Fibroblast of the conjunctiva (primary cell): ENCODE measurements at regions not wholly inside any gene's neighbourhood (a gene's known extent, or its start where the extent isn't known, plus 50 kb on each side); places are given as distances from the start of the nearest gene placed in this dataset.
"Not testable (repeated sequence)": the region's sequence is repeated elsewhere in the genome, so short reads cannot be mapped to it uniquely, and the experiment has no call there.

ENCODE experiments used
- DNase-seq: peaks from one replicate; pipeline ENCODE4 v3.0.0-alpha.2; 2010; ENCODE audit warnings: low read depth

DNA sequence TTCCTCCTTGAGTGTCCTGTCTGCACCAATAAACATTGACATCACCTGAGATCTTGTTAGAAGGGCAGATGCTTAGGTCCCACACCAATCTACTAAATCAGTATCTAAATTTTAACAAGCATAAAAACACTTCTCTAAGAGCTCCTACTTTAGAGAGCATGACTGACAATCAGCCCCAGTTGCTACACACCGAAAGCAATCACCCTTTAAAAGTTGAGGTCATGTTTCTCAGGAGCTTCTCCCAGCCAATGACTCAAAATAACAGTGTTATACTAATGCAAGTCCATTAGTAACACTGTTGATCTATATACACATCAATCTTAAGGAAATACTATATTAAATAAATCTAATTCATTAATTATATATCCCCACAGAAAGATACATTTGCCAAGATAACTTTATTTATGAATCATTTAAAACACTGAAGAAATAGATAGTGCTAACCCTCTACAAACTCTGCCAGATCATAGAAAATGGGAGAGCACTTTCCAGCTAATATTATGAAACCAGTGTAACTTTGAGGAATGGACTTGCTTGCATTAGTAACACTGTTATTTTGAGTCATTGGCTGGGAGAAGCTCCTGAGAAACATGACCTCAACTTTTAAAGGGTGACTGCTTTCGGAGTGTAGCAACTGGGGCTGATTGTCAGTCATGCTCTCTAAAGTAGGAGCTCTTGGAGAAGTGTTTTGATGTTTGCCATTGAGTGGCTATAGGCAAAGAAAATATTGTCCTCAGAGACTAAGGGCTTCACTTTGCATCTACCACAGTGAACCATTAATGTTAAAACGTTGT is 109.8 kb upstream of the HDX start:
- no peak for DNase-seq

DNA sequence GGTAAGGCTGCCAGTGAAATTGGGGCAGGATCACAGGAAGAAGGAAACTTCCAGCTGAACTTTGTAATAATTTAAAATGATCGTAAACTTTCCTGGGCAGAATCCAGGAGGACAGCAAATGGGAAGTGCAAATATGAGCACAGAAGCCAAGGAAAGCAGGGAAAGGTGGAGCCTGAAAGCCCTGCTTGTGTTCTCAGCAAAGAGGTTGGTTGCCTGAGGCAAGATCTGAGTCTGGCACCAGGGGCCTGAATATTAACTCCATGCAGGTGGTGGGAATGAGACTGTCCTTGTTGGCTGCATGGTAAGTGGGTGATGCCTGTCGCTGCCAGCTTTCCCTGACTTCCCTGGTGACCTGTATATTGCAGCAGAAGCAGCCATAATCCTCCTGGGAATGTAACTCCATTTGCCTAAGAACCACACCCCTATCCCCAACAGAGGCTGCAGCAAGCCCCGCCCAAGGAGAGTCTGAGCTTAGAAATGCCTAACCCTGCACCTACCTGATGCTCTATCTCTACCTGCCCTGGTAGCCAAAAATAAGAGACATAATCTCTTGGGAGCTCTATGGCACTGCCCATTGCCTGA is 132.0 kb upstream of the HDX start:
- DNase-seq: no peak

- no peak for DNase-seq
Observed at GRCh38 chrX:84666086-84666485, 163.8 kb upstream of the HDX start.

DNA sequence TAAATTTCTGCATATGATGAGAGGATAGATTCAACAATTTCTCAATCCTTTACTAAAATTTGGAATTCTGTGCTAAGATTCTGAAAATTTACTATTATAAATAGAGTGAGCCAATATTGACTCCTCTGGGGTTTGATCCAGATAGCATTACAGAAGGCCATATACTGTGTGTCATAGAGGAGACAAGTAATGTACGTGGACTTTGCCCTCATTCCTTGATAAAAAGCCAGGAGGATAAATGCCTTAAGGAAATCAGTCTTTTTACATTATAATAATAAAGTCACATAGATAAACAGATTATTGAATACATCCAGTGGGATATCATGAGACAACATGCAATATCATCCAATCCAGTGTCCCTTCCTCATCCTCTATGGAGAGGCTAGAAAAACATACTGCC is 188.0 kb upstream of the HDX start:
- DNase-seq: no peak

DNA sequence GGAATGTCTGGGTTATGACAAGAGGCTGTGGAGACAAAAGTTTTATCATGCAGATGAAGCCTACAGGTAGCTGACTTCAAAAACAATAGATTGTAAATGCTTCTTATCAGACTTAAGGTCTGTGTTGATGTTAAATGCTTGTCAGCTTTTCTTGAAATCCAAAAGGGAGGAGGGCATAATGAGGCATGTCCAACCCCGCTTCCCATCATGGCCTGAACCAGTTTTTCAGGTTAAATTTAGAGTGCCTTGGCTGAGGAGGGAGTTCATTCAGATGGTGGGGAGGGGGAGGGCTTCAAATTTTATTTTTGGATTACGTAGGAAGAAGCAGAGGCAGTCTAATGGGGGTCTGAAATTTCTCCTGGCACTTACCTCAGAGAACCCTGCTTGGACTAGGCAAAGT is 207.7 kb upstream of the HDX start:
- DNase-seq: no peak

GRCh38 chrX:84710611-84711010 is 208.4 kb upstream of the HDX start:
- DNase-seq: no peak

DNA sequence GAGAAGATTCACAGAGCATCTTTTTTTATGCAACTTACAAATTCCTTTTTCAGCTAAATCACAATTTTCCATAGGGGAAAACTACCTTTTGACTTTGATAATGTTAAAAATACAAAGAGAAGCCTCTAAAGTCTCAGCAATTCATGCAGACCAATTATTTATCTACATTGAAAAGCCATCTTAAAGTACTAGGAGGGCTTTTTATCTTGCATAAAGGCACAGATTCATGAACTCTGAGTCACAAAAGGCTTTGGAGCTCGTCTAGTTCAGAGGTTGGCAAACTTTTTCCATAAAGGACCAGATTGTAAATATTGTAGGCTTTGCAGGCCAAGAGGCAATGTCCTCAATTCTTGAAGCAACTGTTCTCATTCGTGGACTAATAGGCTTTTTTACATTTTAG is 210.4 kb upstream of the HDX start:
- DNase-seq: no peak

DNA sequence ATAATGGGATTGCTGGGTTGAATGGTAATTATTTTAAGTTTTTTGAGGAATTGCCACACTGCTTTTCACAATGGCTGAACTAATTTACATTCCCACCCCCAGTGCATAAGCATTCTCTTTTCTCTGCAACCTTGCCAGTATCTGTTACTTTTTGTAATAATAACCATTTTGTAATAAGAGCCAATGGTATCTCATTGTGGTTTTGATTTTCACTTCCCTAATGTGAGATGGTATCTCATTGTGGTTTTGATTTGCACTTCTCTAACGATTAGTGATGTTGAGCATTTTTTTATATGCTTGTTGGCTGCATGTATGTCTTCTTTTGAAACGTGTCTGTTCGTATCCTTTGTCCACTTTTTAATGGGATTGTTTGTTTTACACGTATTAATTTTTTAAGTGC is 213.1 kb upstream of the HDX start:
- no peak for DNase-seq

DNA sequence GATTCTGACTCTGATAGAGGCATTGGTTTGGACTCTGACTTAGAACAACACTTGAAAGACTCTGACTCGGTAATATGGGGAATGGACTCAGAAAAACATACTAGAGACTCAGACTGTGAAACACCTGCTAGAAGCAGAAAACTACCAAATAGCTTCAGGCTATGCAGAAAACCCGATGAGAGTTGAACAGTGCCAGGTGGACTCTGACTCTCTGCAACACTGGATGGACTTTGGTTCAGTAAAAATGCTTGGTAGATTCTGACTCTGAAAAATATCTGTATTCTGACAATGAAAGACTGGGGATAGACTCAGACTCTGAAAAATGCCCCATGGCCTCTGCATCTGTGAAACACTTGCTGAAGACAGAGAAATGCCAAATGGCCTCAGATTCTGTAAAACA is 215.1 kb upstream of the HDX start:
- no peak for DNase-seq

DNA sequence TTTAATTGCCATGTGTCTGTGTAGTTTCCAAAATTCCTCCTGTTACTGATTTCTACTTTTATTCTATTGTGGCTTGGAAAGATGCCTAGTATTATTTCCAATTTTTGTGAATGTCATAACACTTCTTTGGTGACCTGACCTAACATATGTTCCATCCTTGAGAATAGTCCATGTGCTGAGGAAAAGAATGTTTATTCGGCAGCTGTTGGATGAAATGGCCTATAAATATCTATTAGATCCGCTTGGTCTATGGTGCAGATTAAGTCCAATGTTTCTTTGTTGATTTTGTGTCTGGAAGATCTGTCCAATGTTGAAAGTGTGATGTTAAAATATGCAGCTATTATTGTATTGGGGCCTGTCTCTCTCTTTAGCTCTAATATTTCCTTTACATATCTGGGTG is 219.2 kb upstream of the HDX start:
- no peak for DNase-seq

- DNase-seq: no peak
Observed at GRCh38 chrX:84724576-84724975, 222.3 kb upstream of the HDX start.

- no peak for DNase-seq
Observed at GRCh38 chrX:84729408-84729807, 227.2 kb upstream of the HDX start.

DNA sequence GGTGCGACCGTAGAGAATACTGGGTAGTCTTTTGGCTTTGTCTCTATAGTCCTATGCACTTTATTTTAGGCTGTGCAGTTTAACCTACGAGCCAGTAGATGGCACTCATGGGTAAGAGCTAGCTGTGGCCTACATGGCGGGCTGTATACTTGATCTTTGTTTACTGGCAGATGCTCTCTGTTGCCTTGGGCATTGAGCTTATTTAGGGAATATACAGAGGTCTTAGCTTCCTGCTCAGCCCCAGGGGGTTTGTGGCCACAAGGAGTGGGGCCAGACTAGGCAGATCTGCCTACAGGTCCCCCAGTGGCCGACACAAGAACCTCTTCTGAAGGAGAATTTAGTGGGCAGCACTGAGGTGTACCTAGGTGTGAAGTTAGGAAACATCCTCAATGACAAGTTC is 227.6 kb upstream of the HDX start:
- DNase-seq: peak; percentile 35

GRCh38 chrX:84735025-84735424 is 232.8 kb upstream of the HDX start:
- DNase-seq: no peak

DNA sequence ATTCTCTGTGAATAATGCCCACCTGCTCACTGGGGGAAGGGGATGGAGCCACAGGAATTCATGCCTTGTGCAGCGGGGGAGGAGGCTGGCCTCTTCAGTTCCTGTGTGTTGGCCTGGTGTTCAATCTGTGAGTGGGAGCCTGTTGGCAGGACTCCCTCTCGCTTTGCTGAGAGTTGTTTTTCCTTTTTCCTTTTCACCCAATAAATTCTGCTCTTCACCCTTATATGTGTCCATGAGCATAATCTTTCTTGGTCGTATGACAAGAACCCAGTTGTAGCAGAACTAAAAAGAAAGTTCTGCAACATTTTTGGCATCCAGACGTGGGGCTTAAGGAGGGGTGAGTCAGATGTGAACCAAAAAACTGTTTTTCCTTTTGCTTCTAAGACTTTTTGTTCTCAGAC is 235.2 kb upstream of the HDX start:
- DNase-seq: peak; percentile 68

- DNase-seq: no peak
Observed at GRCh38 chrX:84747516-84747915, 245.3 kb upstream of the HDX start.

DNA sequence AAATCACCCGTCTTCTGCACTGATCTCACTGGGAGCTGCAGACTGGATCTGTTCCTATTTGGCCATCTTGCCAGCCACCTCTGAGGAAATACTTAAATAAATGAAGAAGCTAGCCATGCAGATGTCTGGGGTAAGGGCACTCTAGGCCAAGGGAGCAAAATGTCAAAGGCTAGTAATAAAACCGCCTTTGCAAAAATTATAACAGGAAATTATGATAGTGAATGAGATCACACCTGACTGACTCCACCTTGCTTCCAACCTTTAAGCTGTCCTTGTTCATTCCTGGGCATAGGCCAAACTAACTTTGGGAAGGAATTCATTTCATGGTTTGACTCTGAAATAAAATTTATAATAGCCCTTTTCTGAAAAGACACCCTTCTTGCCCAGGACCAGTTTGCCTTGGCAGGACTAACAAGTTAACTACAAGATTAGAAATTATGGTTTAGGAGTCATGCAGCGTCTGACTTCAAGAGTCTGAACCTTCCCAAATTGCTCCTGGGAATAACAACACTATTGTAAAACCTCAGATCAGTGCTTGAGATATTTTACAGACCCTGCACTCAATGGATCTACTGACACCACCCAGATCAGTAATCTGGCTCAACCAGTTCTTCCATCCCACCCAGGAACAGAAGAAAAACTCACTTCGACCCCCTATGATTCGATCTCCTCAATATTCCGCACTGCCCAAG is 246.9 kb upstream of the HDX start:
- DNase-seq: no peak

- no peak for DNase-seq
Observed at GRCh38 chrX:84760560-84760959, 243.1 kb upstream of the APOOL start.

DNA sequence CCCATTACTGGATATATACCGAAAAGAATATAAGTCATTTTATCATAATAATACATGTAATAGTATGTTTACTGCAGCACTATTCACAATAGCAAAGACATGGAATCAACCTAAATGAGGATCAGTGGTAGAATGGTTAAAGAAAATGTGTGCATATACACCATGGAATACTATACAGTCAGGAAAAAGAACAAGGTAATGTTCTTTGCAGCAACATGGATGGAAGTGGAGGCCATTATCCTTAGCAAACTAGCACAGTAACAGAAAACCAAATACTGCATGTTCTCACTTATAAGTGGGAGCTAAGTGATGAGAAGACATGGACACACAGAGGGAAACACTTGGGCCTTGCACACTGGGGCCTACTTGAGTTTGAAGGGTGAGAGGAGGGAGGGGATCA is 207.4 kb upstream of the APOOL start:
- DNase-seq: no peak

GRCh38 chrX:84830836-84831235 is 172.8 kb upstream of the APOOL start:
- no peak for DNase-seq

GRCh38 chrX:84846541-84846940 is 157.1 kb upstream of the APOOL start:
- not testable (repeated sequence) for DNase-seq

DNA sequence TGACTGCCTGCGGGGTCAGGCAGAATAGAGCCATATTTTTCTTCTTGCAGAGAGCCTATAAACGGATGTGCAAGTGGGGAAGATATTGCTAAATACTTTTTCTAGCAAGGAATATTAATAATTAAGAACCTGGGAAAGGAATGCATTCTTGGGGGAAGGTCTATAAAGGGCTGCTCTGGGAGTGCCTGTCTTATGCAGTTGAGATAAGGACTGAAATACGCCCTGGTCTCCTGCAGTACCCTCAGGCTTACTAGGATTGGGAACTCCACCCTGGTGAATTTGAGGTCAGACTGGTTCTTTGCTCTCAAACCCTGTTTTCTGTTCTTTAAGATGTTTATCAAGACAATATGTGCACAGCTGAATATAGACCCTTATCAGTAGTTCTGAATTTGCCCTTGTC is 152.5 kb upstream of the APOOL start:
- not testable (repeated sequence) for DNase-seq

DNA sequence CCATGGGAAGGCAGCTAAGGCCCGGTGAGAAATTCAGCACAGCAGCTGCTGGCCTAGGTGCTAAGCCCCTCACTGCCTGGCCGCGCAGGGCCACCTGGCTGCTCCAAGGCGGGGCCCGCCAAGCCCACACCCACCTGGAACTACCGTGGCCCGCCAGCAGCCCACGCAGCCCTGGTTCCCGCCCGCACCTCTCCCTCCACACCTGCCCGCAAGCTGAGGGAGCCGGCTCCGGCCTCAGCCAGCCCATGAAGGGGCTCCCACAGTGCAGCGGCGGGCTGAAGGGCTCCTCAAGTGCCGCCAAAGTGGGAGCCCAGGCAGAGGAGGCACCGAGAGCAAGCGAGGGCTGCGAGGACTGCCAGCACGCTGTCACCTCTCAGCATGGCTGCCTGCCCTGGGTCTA is 146.9 kb upstream of the APOOL start:
- not testable (repeated sequence) for DNase-seq
